ENCODE measurements at regions not wholly inside any gene's neighbourhood (a gene's known extent, or its start where the extent isn't known, plus 50 kb on each side); places are given as distances from the start of the nearest gene placed in this dataset.

GRCh38 chr4:24680746-24681448 is 96.5 kb upstream of the DHX15 start:
- TF ChIP-seq EZH2phosphoT487 (IDR thresholded peaks at IDR 0.05; ENCODE audit: low read length), result no peak
- no peak for TF ChIP-seq CTCF (IDR thresholded peaks at IDR 0.05; ENCODE audit: low read length)
- no peak for TF ChIP-seq EZH2 (optimal IDR thresholded peaks at IDR 0.05; ENCODE audit: low read depth, low read length)
